Non-pigmented ciliary epithelial cell (primary cell): ENCODE measurements at regions not wholly inside any gene's neighbourhood (a gene's known extent, or its start where the extent isn't known, plus 50 kb on each side); places are given as distances from the start of the nearest gene placed in this dataset.

ENCODE experiments used
- DNase-seq: peaks from one replicate; pipeline ENCODE4 v3.0.0-alpha.2; 2010; ENCODE audit warnings: low read depth

DNA sequence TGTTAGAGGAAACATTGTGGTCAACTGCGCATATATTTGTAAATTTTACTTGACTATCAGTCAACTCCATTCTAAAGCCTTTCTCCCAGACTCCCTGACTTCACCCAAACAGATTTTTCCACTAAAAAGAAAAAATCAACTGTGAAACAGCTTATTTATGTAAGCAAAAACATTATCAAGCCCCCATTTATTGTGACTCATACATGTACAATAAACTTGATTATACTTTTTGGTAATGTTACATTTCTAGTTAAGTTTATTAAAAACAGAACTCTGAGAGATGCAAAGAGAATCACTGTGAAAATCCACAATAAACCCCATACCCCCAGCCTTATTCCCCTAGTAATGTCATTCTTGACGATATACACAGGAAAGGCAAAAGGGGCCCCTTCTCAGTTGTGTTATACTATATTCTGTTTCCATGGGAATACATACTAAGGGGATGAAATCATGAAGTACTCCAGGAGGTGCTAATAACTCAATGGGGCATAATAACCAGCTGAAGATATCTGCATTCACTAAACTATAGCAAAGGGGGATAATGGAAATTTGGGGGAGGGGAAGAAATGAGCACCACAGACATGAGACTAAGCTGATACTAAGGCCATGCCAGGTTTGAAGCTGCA is 616.0 kb downstream of the ACTL7B start:
- no peak for DNase-seq

DNA sequence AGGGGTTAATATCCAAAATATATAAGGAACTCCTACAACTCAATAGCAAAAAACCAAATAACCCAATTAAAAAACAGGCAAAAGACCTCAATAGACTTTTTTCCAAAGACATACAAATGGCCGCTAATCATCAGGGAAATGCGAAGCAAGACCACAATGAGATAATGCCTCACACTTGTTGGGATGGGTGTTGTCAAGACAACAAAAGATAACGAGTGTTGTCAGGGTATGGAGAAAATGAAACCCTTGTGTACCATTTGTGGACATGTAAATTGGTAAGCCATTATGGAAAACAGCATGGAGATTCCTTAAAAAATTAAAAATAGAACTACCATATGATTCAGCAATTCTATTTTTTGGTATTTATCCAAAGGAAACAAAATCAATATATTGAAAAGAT is 620.2 kb downstream of the ACTL7B start:
- DNase-seq: no peak

GRCh38 chr9:108234811-108235210 is 621.0 kb downstream of the ACTL7B start:
- DNase-seq: no peak

GRCh38 chr9:108225149-108225800 is 630.5 kb downstream of the ACTL7B start:
- no peak for DNase-seq

DNA sequence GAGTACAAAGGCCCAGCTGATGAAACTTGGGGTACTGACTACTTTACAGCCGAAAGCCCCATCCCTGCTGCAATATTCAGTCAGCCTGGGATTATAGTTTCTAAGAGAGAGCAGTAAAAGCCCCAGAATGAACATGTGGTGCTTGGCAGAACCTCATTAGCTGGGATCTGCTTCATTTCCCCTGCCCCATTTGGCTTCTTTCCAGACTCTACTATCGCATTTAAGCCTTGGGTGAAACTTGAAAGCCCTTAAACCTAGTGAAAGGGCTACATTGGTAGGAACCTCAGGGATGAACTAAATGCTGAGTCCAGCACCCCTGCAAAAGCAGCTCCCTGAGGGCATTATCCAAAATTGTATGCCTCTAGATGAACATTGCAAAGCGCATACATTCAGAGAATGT is 631.1 kb downstream of the ACTL7B start:
- no peak for DNase-seq

GRCh38 chr9:108219664-108220063 is 636.1 kb downstream of the ACTL7B start:
- no peak for DNase-seq

DNA sequence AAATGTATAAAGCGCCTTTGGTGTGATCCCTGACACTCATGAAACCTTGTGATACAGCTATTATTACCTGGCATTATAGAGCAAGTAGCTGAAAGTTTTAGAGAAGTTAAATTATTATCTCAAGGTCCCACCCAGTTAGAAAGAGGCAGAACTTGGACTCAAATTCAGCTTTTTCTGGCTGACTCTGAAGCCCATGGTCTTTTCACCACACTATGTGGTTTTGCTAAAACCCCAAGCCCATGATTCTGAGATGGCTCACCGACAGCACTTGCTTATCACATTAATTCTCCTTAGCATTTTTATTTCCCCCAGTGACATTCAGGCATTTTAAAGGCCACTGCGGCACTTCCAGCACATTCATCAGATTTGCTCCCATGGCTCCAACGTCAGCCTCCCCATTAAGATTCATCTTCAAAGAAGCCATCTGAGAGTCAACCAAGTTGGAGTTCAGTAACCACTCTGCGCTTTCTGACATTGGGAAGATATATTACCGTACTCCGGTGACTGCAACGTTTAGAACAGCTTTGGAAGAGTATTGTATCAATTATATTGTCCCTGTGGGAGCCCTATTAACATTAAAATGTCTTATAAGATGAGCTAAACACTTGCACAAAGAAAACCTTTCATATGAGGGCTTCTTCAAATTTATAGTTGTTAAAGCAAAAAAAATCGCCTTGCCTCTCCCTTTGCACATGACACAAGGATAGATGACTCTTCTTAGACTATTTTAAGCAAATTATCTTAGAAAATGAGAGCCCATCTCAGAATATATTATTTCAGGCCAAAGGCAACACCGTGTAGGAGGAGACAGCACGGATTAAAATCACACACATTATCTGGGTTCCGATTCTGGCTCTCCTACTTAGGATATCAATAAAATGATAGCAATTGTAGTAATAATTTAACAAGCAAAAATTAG is 638.1 kb downstream of the ACTL7B start:
- DNase-seq: no peak

DNA sequence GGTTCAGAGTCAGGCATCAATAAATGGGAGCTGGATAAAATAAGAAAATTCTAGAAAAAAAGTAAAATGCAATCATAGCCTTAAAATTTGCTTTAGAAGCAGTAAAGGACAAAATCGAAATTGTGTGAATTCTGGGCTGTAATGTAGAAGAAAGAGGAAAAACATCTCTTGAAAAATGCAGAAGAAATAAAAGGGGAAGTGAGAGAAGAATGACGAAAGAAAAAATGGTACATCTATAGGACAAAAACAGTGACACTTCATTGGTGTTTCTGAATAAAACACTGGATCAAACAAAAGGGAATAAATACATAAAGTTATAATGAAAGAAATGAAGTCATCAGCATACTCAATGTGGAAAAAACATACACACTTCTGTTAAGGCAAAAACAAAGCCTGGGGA is 642.3 kb downstream of the ACTL7B start:
- no peak for DNase-seq

DNA sequence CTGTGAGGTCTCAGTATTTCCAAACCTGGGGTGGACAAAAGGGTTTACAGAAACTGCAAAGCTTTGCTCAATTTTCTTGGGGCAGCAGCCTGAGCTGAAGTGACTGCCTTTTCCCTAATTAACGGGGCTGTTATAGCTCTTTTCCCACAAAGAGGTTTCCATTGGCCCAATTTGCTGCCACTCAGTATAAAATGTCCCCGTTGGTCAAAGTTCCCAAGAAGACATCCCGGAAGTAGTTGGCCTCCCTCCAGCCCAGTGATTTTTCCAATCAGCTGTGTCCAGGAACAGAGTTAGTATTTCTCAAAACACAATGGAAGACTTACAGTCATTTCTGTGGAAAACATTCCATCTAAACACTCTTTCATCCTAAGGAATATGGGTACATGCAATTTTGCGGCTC is 643.6 kb downstream of the ACTL7B start:
- DNase-seq: no peak

DNA sequence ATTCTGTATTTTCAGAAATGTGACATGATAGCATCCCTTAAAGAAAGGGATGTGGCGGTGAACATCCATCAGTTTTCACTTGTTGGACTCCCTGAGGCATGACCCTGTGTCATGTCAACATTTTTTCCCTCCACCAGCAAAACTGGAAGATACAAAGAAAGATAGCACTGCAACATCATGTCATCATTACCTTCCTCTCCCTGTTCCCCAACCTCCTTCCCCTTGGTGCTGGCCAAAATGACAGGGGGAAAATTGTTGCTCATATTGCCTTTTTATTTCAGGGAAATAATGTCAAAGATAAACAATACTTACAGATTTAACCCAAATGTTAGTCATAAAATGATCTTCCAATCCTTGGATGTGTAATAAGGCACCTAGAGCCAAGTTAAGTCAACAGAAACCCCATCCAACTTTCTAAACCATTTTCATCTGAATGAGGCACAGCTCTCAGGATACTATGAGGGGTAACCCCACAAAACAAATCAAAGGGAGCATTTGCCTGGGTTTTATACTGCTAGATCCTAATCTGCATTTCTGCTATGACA is 644.3 kb downstream of the ACTL7B start:
- DNase-seq: no peak

GRCh38 chr9:108209132-108209685 is 646.6 kb downstream of the ACTL7B start:
- DNase-seq: no peak

GRCh38 chr9:108207561-108208165 is 648.1 kb downstream of the ACTL7B start:
- no peak for DNase-seq

- DNase-seq: no peak
These were observed 650.5 kb downstream of the ACTL7B start for GRCh38 chr9:108205276-108205675.

- no peak for DNase-seq
These were observed 657.9 kb downstream of the ACTL7B start for GRCh38 chr9:108197899-108198298.

DNA sequence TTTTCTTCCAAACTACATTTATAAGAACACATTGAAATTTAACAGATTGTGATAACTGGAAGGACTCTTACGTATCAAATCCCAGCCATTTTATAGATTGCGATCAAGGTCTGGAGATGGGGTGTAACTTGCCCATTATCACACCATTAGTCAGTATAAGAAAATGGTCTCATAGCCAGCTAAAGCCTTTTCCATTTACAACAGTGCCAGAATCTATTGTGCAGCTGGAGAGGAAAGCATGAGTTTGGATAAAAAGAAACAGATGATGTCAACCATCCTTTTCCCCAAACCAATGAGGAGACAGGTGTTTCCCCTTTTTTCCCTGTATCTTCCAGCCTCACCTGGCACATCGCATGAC is 658.8 kb downstream of the ACTL7B start:
- DNase-seq: no peak

DNA sequence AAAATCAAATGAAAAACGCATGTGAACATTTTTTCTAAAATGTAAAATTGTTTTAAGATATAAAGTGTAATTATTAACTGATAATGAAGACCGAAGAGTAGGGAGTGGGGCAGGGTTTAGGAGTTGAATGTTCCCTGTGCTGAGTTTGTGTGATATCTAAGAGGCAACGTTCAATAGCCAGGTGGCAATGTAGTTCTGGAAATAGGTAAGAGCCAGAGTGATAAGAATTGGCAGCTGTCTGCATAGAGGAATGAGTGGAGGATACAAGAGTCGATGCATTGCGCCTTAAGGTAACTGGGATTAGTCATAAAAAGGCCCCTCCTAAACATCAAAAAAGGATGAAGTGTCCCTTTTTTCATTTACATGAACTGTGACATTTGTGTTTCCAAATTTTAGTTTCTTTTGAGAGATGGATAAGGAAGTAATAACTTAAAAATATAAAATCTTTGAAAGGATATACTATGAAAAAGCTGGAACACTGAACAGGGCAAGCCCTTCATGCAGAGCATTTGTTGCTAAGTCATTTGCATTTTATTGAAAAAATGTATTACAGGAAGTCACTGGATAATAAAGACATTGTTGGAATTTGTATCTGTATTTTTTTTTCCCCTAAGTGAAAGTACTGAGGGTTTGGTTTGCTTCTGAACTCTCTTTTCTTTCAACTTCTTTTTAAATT is 659.3 kb downstream of the ACTL7B start:
- DNase-seq: no peak

GRCh38 chr9:108194154-108194553 is 661.6 kb downstream of the ACTL7B start:
- no peak for DNase-seq

DNA sequence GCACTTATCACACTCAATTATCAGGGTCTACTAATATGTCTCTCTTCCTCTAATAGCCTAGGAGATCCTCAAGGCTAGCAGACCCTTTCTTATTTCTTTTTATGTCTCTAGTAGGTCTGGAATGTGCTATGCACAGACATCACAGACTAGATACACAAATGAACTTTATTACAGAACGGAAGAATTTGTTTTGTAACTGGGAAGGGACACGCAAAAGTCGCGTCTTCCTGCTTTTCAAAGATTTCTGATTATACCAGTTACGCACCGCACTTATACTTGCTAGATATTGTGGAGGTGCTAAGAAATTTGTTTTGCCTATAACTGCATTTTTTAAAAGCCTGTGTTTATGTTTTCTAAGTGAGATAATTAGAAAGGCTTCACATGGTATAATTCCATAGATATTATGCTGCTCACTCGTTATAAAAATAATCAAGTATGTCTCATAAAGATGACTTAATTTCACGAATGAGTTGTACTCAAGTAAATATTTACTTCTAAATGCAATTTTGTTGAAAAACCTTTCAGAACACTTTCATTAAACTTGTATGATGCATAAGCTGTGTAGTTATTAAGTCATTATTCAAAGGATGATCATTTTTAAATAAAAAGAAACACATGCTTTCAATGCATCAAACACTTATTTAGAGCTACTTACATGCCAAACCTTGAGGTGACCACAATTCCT is 662.6 kb downstream of the ACTL7B start:
- DNase-seq: no peak

GRCh38 chr9:108191065-108191464 is 664.7 kb downstream of the ACTL7B start:
- DNase-seq: no peak

- no peak for DNase-seq
These were observed 666.8 kb downstream of the ACTL7B start for GRCh38 chr9:108188976-108189375.

DNA sequence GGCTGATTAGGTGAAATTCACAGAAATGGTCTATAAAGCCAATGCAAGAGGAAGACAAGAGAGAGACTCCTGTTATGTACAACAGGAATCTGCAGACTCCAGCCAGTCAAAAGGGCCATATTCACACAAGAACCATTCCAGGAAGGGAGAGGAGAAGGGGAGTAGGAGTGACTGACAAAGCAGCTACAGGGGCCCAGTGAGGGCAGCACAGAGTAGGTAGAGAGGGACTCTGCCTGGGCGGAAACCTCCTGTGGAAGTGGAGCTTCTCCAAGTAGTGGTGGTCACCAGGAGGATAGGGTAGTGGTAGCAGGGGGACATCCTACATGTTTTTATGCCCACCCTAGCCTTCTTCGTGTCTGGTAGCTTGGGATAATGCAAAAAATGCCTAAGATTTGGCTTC is 667.3 kb downstream of the ACTL7B start:
- DNase-seq: no peak
